NCI-H146 (cell line): ENCODE measurements at regions not wholly inside any gene's neighbourhood (a gene's known extent, or its start where the extent isn't known, plus 50 kb on each side); places are given as distances from the start of the nearest gene placed in this dataset.
"Not testable (repeated sequence)": the region's sequence is repeated elsewhere in the genome, so short reads cannot be mapped to it uniquely, and the experiment has no call there.

Experiments used
- DNase-seq: peaks from one replicate; lab custom pipeline; 2025; lab: John Stamatoyannopoulos, UW

- DNase-seq, result no peak
These were observed 747.0 kb downstream of the FAM181B start for GRCh38 chr11:81986556-81987161.

GRCh38 chr11:81979448-81979847, 754.2 kb downstream of the FAM181B start:
- DNase-seq, result no peak

GRCh38 chr11:81975261-81975900, 758.3 kb downstream of the FAM181B start:
- DNase-seq, result no peak

GRCh38 chr11:81970886-81971285, 762.8 kb downstream of the FAM181B start:
- DNase-seq, result no peak

DNA sequence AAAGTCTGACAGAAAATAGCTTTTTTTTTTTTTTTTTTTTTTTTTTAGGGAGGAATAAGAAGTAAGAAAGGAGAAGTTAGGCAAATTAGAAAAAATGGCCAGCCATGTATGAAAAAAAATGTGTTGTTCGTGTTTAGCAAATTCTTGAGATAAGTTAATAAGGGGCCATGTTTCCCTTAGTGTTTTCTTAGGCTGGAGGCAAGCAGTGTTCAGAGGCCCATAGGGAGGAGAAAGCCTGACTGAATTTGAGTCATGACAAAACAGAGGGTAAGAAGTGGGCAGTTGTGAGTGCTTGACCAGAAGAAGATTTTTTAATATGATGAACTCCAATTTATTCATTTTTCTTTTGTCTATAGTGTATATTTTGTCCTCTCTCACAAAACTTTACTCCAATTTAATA, 766.4 kb downstream of the FAM181B start:
- no peak for DNase-seq

- DNase-seq, result no peak
These were observed 767.3 kb downstream of the FAM181B start for GRCh38 chr11:81966340-81966739.

DNA sequence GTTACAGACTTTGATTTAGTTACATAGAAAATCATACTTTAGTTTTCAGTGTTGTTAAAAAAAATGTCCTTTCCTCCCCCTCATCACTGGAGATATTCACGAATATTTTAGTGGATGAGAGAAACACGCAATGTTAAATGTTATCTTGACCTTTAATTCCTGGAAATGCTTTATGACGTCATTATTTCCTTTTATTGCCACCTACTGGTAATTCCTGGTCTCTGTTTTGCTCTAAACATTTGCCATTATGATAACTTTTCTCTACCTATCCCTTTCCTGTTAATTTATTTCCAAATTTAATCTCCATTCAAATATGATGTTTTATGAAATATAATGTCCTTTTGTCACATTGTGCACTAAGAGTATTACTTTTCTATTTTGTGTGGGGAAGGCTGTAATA, 770.6 kb downstream of the FAM181B start:
- no peak for DNase-seq

GRCh38 chr11:81960443-81960842, 773.2 kb downstream of the FAM181B start:
- DNase-seq, result no peak

- no peak for DNase-seq
These were observed 774.3 kb downstream of the FAM181B start for GRCh38 chr11:81959341-81959740.

- DNase-seq, result not testable (repeated sequence)
These were observed 779.4 kb downstream of the FAM181B start for GRCh38 chr11:81954301-81954700.

DNA sequence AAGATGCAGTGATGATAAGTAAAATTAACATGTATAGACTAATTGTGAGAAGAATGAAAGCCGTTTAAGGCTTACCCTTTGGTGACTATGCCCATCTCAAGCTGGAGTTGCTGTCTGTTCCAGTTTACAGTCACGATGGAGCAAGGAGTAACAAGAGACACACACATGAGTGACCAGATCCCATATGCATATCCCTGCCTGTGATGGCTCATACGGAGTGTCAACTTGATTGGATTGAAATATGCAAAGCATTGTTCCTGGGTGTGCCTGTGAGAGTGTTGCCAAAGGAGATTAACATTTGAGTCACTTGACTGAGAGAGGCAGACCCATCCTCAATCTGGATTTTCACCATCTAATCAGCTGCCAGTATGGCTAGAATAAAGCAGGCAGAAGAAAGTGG, 786.8 kb downstream of the FAM181B start:
- DNase-seq, result no peak

- DNase-seq, result no peak
These were observed 791.0 kb downstream of the FAM181B start for GRCh38 chr11:81942646-81943045.

DNA sequence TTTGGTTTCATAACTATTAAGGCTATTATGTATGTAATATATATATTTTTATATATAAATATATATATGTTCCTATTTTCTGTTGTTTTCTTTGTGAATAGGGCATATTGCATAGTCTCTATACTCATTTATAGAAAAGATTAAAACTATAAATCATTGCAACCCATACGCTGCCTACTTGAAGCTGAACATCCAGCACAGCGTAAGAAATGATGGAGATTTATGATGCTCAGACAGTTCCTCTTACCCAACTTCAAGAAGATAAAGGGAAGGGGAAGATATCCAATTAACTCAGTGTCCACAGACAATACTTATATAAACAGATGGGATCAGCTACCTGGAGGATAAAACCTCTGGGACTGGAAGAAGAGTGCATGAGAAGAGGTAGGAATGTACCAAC, 791.7 kb downstream of the FAM181B start:
- DNase-seq, result no peak

DNA sequence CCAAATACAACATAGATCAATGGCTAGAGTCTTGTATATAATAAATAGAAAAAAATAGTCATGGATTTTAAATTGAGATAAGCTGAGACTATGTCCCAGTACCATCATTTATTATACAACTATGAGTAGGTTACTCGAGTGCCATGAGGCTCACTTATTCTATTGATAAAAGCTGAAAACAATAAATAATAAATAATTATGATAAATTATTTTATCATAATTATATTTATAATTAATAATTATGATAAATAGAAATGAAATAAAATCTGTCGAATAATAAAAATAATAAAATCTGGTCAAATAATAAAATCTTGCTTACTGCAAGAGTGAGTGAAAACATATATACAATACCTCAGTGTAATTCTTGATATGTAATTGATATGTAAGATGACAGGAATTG, 801.4 kb downstream of the FAM181B start:
- no peak for DNase-seq

GRCh38 chr11:81920205-81920604, 813.5 kb downstream of the FAM181B start:
- no peak for DNase-seq

DNA sequence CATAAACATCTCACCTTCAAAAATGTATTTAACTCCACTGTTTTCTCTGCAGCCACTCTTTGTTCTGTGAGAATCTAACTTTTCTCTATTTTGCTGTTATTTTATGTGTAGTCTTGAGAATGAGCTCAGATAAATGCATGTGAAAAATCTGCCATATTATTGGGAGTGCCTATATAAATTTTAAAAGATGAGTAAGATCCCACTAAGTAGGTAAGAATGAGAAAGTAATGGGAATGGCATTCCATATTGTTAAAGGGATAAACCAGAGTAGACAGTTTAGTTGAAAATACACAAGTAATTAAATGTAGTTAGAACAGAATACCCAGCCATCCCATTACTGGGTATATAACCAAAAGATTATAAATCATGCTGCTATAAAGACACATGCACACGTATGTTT, 817.2 kb downstream of the FAM181B start:
- DNase-seq, result no peak

DNA sequence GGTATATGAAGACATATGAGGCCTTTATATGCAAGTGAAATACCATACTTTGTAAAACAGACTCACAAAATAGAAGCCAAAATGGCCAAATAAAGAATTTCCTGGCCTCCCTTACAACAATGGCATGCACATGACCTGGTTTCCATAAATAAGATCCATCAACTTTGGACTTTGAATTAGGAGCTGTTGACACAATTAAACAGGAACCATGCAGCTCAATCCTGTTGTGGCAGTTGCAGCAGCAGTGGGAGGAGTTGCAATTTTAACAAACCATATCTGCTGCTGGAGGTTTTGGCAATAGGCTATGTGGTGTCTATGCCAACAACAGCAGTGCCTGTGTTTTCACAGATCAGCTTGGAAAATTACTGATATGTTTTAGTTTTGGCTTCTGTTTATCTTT, 818.6 kb downstream of the FAM181B start:
- DNase-seq, result no peak

GRCh38 chr11:81913793-81914192, 819.9 kb downstream of the FAM181B start:
- no peak for DNase-seq

DNA sequence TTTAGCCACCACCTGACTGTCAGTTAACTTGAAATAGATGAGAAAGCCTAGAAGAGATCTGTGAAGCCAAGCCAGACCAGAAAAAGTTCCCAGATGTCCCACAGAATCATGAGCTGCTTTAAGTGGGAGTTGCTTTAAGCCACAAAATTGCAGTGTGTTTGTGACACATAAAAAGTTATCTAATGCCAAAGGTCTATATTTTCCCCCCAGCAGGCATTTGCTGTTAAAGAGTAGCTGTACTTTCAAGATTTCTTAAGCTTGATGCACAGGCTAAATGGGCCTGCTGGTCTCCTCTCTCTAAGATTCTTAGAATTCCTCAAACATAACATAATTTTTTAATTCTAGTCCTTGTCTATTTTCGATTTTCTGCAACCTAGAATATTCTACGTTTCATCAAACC, 825.7 kb downstream of the FAM181B start:
- DNase-seq, result no peak

DNA sequence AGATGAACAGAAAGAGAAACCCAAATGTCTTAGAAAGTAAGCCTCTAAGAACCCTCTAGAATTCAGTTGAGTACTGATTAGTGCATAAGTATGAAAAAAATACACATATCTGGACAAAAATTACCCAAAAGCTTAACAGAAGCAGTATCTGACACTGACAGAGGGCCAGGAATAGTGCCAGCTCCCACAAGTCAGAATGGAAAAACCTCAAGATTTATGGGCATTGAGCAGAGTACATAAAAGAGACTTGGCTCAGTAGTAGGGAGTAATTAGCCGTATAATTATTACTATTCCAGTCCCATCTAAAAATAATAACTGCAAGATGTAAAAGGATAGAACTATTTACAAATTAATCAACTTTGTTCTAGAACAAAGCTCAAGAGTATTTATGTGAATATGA, 834.5 kb downstream of the FAM181B start:
- DNase-seq, result no peak

DNA sequence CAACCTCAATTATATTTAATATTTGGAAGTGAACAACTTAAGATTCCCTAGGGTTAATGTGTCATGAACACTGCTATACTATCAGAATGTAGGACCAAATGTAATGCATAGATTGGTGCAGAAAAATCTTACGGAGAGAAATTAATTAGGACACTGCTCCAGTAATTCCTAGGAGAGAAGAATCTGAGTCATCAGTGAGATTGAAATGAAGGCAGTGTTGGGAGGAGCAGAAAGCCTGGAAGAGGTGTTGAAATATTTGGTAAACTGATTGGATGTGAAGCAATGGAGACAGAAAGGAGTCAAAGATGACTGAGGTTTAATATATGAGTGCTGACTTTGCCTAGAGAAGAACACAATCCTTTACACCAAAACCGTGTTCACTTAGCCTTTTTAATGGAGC, 836.0 kb downstream of the FAM181B start:
- DNase-seq, result no peak

GRCh38 chr11:81895258-81895657, 838.4 kb downstream of the FAM181B start:
- DNase-seq, result no peak

- no peak for DNase-seq
These were observed 840.7 kb downstream of the FAM181B start for GRCh38 chr11:81892770-81893635.
